ENCODE measurements at regions not wholly inside any gene's neighbourhood (a gene's known extent, or its start where the extent isn't known, plus 50 kb on each side); places are given as distances from the start of the nearest gene placed in this dataset.
A peak's percentile ranks its signal among the peaks of the same experiment; 100 is the strongest.

DNA sequence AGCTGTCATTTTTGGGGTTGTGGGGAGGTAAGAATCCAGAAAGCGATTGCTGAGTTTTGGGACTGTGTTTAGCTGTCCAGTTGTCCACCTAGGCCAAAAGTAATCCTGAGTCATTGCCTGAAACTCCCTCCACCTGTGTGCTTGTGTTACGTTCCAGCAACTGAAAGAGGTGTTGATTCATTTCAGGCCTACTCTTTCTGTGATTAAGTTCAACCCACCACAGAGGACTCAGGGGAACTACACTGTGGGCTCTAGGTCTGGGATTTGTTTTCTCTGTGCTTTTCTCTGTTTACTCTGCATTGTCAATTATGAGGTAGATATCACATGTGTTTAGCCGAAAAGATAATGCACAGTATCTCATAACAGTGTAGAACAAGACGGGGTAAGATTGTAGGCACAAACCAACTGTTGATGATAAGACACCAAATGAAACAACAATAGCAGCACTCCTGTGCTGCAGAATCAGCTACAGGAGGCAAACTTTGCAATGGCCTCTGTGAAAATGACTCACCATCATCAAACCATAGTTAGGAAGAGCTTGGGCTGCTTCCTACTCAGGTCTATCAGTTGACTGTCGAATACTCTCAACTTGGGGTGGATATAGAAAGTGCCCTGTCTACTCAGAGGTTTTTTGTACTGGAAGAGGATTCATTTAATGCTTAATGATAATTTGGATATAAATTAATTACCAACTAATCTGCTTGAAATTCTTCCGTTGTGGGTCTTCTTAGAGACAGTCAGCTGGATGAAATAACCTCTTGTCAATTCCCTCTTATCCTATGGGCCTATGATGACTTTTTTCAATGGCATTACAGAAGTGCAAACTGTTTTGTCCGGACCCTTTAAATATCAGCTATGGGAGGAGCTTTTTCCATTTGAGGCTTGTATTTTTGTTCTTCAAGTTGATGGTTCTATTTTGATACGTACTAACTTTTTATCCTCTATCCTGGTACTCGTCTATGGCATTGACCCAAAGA, 385.9 kb downstream of the BMP4 start:
- Mint-ChIP-seq H3K4me3 (no peak overlapping the region), H3K4me1 (no peaks in the 10 kb centered on the region), H3K9me3 (ENCODE audit: insufficient read depth) (no peaks in the 10 kb centered on the region), H3K27ac (no peak overlapping the region), H3K27me3 (peaks cover 14% of the 10 kb centered on the region)
- DNase-seq: no peak
- WGBS (ENCODE audit: insufficient coverage): 71% methylated on average over 1 of the region's 9 CpGs
- H2AFZ ChIP-seq (ENCODE audit: insufficient read depth, low read depth, low read length, poor library complexity, severe bottlenecking): no peak overlapping the region
- H3K4me2 ChIP-seq (replicated peaks; ENCODE audit: low read depth, low read length, poor library complexity, severe bottlenecking): no peak overlapping the region
- H3K79me2 ChIP-seq (ENCODE audit: control insufficient read depth, insufficient read depth, low read length): no peaks in the 10 kb centered on the region
- no peaks in the 10 kb centered on the region for H3K9me3 ChIP-seq (ENCODE audit: control extremely low read depth in 1 of 3, control insufficient read depth in 2 of 3, insufficient read depth in 1 of 3, low read length in 2 of 3)
- no peak overlapping the region for H3K9ac ChIP-seq (ENCODE audit: low read length)
- TF ChIP-seq EZH2 (IDR thresholded peaks at IDR 0.05; ENCODE audit: borderline replicate concordance, insufficient read depth, low read depth, low read length, poor library complexity, severe bottlenecking) (no peak), CTCF (IDR thresholded peaks at IDR 0.05) (no peak)
- intact Hi-C loops (cut with micrococcal nuclease): no loop called here
- H4K20me1 ChIP-seq (ENCODE audit: control insufficient read depth, insufficient read depth, low read length, poor library complexity, severe bottlenecking): no peaks in the 10 kb centered on the region
- H3K4me3 ChIP-seq (ENCODE audit: control extremely low read depth in 1 of 5, extremely low read depth in 1 of 5, insufficient read depth in 1 of 5, low read depth in 2 of 5, low read length in 4 of 5): no peak overlapping the region
- peak; percentile 14 for ATAC-seq (ENCODE audit: low read depth)
- no peaks in the 10 kb centered on the region for H3K4me1 ChIP-seq (ENCODE audit: control insufficient read depth in 2 of 2, insufficient read depth in 2 of 2, low read length in 2 of 2)
- H3K27ac ChIP-seq (ENCODE audit: low read length in 2 of 2): no peak overlapping the region
- ChIA-PET POLR2A (no interaction called here), CTCF (interaction anchor here (0.7 kb wide), 1 partner anchor 21 kb away, joined by 3 read pairs; no protein-coding TSS in a partner anchor)
- H3K36me3 ChIP-seq (replicated peaks in 1 of 2; ENCODE audit: control extremely low read depth in 1 of 2, control insufficient read depth in 1 of 2, extremely low read depth in 1 of 2, insufficient read depth in 2 of 2, low read length in 1 of 2): no peaks in the 10 kb centered on the region
- peaks cover 0 to 3% (median 0%) of the 10 kb centered on the region in 4 experiments for H3K27me3 ChIP-seq (replicated peaks in 1 of 4; ENCODE audit: control extremely low read depth in 1 of 4, control insufficient read depth in 3 of 4, insufficient read depth in 4 of 4, low read length in 3 of 4)

DNA sequence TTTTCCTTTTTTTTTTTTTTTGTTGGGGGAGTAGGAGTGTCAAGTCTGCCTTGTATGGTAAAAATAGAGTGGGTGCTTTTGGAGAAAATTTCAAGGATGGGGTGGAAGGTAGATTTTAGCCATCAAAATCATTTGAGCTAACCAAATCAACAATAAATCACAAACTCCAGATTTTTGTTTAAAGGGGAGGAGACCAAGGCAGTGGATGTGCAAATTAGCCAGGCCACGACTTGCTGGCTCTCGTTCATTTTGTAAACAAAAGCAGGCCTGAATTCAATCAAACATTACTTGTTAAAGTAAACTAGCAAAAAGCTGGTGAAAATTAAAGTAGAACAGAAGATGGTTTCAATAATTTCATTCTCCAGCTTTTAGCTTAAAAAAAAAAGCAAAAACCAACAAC, 387.2 kb downstream of the BMP4 start:
- intact Hi-C loops (cut with micrococcal nuclease): no loop called here
- DNase-seq (no peak), ATAC-seq (ENCODE audit: low read depth) (no peak)
- ChIA-PET CTCF (interaction anchor here (0.7 kb wide), 1 partner anchor 1111 kb away, joined by 3 read pairs; no protein-coding TSS in a partner anchor), POLR2A (no interaction called here)
- Histone ChIP-seq H3K36me3 (replicated peaks in 1 of 2; ENCODE audit: control extremely low read depth in 1 of 2, control insufficient read depth in 1 of 2, extremely low read depth in 1 of 2, insufficient read depth in 2 of 2, low read length in 1 of 2) (no peaks in the 10 kb centered on the region), H3K4me3 (ENCODE audit: control extremely low read depth in 1 of 5, extremely low read depth in 1 of 5, insufficient read depth in 1 of 5, low read depth in 2 of 5, low read length in 4 of 5) (no peak overlapping the region), H3K4me2 (replicated peaks; ENCODE audit: low read depth, low read length, poor library complexity, severe bottlenecking) (no peak overlapping the region), H2AFZ (ENCODE audit: insufficient read depth, low read depth, low read length, poor library complexity, severe bottlenecking) (no peak overlapping the region), H3K79me2 (ENCODE audit: control insufficient read depth, insufficient read depth, low read length) (no peaks in the 10 kb centered on the region), H3K4me1 (ENCODE audit: control insufficient read depth in 2 of 2, insufficient read depth in 2 of 2, low read length in 2 of 2) (no peaks in the 10 kb centered on the region), H3K27ac (ENCODE audit: low read length in 2 of 2) (no peak overlapping the region), H3K9ac (ENCODE audit: low read length) (no peak overlapping the region), H3K27me3 (replicated peaks in 1 of 4; ENCODE audit: control extremely low read depth in 1 of 4, control insufficient read depth in 3 of 4, insufficient read depth in 4 of 4, low read length in 3 of 4) (peaks cover 0 to 3% (median 0%) of the 10 kb centered on the region in 4 experiments), H3K9me3 (ENCODE audit: control extremely low read depth in 1 of 3, control insufficient read depth in 2 of 3, insufficient read depth in 1 of 3, low read length in 2 of 3) (no peaks in the 10 kb centered on the region), H4K20me1 (ENCODE audit: control insufficient read depth, insufficient read depth, low read length, poor library complexity, severe bottlenecking) (no peaks in the 10 kb centered on the region)
- no peaks in the 10 kb centered on the region for H3K9me3 Mint-ChIP-seq (ENCODE audit: insufficient read depth)
- no peak overlapping the region for H3K4me3 Mint-ChIP-seq
- H3K27ac Mint-ChIP-seq: no peak overlapping the region
- peaks cover 12% of the 10 kb centered on the region for H3K27me3 Mint-ChIP-seq
- H3K4me1 Mint-ChIP-seq: peaks cover 8% of the 10 kb centered on the region
- TF ChIP-seq CTCF (IDR thresholded peaks at IDR 0.05) (no peak), EZH2 (IDR thresholded peaks at IDR 0.05; ENCODE audit: borderline replicate concordance, insufficient read depth, low read depth, low read length, poor library complexity, severe bottlenecking) (no peak)
- WGBS (ENCODE audit: insufficient coverage): no CpG with 5 or more reads among the region's 2 CpGs

All from B cell (primary cell).